ENCODE measurements at regions not wholly inside any gene's neighbourhood (a gene's known extent, or its start where the extent isn't known, plus 50 kb on each side); places are given as distances from the start of the nearest gene placed in this dataset.

DNA sequence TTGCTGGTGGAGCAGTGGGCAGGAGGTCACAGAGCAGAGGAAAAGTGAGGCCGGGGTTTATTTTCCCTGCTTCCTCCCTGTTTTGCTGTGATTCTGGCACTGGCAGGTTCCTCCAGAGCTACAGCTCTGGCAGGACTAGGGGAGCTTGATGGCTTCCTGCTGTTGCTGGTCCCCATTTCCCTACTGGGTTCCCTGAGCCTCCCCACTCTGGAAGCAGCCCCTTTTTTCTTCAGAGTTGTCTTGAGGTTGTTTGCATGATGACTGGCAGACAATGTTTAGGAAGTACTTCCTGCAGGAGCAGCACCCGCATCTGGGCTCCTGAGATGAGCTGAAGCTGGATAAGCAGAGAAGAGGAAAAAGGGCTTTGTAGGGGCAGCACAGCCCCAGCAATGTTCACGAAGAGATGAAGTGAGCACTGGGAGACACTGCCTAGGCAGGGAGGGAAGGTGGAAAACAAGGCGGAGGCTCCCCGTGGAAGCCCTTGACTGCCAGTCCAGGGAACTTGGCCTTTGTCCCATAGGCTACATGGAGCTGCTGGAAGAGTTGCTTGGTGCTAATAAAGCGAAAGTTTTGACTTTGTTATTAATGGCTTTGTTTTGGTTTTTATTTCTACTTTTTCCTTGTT, 126.9 kb downstream of the SLC38A6 start:
- Histone ChIP-seq H3K4me1 (ENCODE audit: insufficient read depth, low read length) (peaks cover 18% of the 10 kb centered on the region), H3K36me3 (ENCODE audit: insufficient read depth, low read length) (no peaks in the 10 kb centered on the region; the same call in 1 of the 2 replicates), H3K9me3 (ENCODE audit: control insufficient read depth, insufficient read depth, low read length) (peaks cover 4% of the 10 kb centered on the region; the same call in 1 of the 2 replicates), H3K9ac (ENCODE audit: low read depth, low read length) (no peak overlapping the region)

DNA sequence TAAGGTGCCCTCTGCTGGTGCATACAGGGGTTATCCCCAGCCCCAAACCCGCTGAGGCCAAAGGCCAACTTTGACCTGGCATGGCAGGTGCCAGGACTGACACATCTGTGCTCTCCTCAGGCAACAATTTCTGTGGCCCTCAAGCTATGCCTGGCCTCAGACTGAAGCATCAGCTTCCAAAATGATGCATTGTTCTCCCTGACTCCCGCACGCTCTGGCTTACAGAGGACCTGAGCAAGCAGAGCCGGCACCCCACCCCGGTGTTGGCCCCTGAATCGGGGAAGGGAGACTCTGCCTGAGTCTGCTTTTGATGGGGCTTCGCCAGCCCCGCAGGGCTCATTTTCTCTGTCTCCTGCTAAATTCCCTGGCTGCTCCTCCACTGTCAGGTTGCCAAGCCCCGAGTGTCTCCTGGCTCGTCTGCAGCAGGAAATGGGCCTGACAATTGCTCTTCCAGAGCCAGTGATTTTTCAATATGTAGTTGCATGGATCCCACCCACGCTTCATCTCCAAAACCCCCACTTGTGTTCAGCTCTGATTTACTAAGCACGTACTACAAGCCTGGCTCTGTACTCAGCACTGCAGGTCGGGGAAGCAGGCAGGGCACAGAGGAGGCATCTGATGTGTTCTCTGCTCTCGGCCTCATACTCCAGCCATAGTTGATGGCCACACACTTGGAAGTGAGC, 126.1 kb downstream of the SLC38A6 start:
- no peak overlapping the region for H3K9ac ChIP-seq (ENCODE audit: low read depth, low read length)
- H3K4me1 ChIP-seq (ENCODE audit: insufficient read depth, low read length): peaks cover 27% of the 10 kb centered on the region
- H3K36me3 ChIP-seq (ENCODE audit: insufficient read depth, low read length): no peaks in the 10 kb centered on the region; the same call in 1 of the 2 replicates
- peaks cover 4% of the 10 kb centered on the region; the same call in 1 of the 2 replicates for H3K9me3 ChIP-seq (ENCODE audit: control insufficient read depth, insufficient read depth, low read length)

DNA sequence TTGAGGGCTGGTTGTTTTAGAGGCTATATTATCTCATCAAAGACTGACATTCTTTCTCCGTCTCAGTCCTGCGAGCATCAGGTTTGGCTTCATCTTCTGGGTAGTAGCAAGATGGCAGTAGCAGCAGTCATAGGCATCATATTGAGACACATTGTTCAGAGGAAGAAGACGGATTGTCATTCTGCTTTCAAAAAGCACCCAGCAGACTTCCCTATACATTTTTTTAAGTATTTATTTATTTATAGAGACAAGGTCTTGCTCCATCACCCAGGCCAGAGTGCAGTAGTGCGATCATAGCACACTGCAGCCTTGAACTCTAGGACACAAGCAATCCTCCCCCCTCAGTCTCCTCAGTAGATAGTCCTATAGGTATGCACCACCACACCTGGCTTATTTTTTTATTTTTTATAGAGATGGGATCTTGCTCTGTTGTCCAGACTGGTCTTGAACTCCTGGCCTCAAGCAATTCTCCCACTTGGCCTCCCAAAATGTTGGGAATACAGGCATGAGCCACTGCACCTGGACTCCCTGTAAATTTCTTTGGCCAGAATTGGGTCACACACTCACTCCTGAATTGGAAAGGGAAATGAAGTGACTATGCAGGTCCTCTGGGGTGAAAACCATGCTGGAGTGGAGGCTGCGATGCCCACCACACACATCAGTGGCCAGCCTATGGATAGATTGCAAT, 125.4 kb downstream of the SLC38A6 start:
- Histone ChIP-seq H3K4me1 (ENCODE audit: insufficient read depth, low read length) (peaks cover 33% of the 10 kb centered on the region), H3K9ac (ENCODE audit: low read depth, low read length) (no peak overlapping the region), H3K36me3 (ENCODE audit: insufficient read depth, low read length) (no peaks in the 10 kb centered on the region; the same call in 1 of the 2 replicates)

DNA sequence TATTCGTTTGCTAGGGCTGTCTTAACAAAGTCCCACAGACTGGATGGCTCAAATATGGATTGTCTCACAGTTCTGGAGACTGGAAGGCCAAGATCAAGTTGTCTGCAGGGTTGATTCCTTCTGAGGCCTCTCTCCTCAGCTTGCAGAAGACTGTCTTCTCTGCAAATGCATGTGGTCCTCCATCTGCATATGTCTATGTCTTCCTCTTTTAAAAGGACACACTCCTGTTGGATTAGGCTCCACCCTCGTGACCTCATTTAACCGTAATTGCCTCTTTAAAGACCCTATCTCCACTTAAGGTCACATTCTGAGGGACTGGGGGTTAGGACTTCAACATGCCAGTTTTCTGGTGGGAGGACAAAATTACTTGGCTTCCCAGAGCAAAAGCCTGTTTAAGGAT, 123.3 kb downstream of the SLC38A6 start:
- Histone ChIP-seq H3K9ac (ENCODE audit: low read depth, low read length) (no peak overlapping the region), H3K36me3 (ENCODE audit: insufficient read depth, low read length) (no peaks in the 10 kb centered on the region; the same call in 1 of the 2 replicates), H3K4me1 (ENCODE audit: insufficient read depth, low read length) (peaks cover 42% of the 10 kb centered on the region), H3K9me3 (ENCODE audit: control insufficient read depth, insufficient read depth, low read length) (peaks cover 8% of the 10 kb centered on the region; the same call in 1 of the 2 replicates)

More for the DNA sequence above, 125.4 kb downstream of the SLC38A6 start:
- peaks cover 4% of the 10 kb centered on the region; the same call in 1 of the 2 replicates for H3K9me3 ChIP-seq (ENCODE audit: control insufficient read depth, insufficient read depth, low read length)

DNA sequence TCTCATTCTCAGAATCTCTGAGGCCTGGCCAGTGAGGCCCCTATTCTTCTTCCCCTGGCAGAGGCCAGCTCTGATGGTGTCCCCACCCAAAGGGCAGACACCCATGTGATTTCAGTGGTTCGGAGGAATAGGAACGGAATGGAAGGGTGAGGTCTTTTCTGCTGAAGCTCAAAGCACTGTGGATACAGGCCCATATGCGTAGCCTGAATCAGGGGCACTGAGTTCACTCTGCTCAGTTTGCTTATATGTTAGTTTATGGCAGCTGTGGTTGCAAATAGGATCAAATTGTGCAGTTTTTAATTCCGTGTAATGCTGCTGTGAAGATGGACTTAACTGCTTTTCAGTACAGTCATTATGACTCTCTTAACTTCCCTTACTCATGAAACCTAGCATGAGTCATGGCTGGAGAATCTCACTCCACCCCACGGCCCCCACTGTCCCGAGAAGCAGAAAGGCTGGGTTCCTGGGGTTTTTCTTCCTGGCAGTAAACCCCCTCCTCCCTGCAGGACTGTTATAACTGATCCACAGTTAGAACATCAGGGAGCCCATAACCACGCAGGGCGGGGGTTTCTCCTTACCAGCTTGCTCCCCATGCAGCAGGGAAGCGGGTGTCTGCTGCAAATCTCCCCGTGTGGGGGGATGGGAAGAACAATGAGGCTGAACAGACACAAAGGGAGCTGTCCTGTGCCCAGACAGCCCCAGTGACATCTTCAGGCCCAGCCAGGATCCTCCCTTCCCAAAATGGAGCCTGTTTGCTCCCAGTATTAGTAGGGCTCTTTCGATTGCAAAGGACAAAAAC, 122.7 kb downstream of the SLC38A6 start:
- H3K9ac ChIP-seq (ENCODE audit: low read depth, low read length): peak overlapping the region; percentile 26; the same call in 1 of the 2 replicates
- H3K4me1 ChIP-seq (ENCODE audit: insufficient read depth, low read length): peaks cover 42% of the 10 kb centered on the region
- H3K9me3 ChIP-seq (ENCODE audit: control insufficient read depth, insufficient read depth, low read length): peaks cover 10% of the 10 kb centered on the region; the same call in 1 of the 2 replicates
- no peaks in the 10 kb centered on the region; the same call in 1 of the 2 replicates for H3K36me3 ChIP-seq (ENCODE audit: insufficient read depth, low read length)

DNA sequence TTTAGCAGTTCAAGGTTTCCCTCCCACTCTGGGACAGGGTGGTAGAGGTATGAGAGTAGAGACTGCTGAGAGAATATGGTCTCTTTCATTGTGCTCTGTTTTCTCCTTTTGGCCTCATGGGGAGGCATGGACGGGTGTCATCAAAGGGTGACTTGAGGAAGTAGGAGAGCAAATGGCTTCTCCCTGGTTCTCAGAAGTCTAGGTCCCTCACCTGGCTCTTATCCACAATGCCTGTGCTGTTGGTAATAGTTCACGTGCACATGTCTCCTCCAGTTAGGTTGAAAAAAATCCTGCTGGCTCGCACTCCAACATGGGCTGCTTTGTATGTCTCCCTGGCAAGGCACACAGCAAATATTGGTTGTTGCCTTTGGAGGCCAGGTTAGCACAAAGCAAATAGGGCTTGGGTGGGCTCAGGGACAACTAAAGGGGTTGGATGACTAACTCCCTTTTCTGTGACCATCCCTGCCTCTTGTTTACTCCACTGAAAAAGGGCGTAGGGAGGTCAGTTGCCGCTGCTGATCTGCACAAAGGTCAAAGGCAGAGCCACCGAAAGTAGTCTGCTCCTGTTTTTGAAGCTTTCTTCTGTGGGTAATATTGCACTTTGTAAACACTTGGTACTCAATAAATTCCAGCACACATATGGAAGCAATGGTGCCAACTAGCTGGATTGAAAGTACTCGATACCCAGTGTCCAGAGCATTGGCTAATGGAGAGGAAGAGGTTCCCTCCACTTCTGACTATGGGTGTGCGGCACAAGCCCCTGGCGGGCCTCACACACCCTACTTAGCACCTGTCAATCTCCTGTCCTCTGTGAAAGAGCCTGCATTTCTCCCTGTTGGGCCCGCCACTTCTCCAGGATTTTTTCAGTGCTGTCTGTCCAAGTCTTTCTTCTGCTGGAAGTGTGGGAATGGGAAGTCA, 121.8 kb downstream of the SLC38A6 start:
- Histone ChIP-seq H3K9me3 (ENCODE audit: control insufficient read depth, insufficient read depth, low read length) (peaks cover 10% of the 10 kb centered on the region), H3K36me3 (ENCODE audit: insufficient read depth, low read length) (no peaks in the 10 kb centered on the region; the same call in 1 of the 2 replicates), H3K9ac (ENCODE audit: low read depth, low read length) (no peak overlapping the region), H3K4me1 (ENCODE audit: insufficient read depth, low read length) (peaks cover 42% of the 10 kb centered on the region)

All from ES-I3 (cell line).